ENCODE measurements at regions not wholly inside any gene's neighbourhood (a gene's known extent, or its start where the extent isn't known, plus 50 kb on each side); places are given as distances from the start of the nearest gene placed in this dataset.

DNA sequence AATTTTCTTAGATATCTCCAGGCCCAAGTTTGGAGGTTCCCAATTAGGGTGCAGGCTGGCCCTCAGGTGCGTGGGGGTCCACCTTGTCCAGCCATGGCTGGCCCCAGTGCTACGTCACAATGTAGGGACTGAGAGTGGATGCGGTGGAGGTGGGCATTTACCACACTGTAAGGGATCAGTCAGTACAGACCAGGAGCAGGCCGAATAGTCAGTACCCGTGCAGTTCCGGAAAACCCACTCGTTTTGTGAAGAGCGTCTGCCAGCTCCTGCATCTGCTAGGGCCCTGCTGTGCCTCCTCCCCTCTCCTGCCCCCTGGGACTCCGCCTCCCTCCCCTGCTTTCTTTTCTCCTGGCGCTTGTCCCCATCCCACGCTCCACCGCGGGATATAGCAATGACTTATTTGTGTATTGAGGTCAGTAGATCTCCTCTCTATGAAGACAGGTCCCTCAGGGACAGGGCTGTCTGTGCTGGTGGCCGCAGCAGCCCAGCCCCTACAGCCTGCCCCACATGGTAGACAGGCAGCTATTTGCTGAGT lies 50.4 kb upstream of the SEPTIN5 start:
- DNase-seq, result no peak

DNA sequence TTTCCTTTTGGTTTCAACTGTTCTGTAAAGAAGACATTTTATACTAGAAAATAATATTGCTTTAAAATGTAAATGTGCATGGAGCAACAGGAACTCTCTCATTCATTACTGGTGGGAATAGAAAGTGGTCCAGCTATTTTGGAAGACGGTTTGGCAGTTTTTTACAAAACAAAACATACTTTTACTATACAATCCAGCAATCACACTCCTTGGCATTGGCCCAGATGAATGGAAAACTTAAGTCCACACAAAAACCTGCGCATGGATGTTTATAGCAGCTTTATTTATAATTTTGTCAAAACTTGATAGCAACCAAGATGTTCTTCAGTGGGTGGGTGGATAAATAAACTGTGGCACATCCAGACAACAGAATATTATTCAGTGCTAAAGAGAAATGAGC lies 49.9 kb upstream of the SEPTIN5 start:
- no peak for DNase-seq
